AG04450 (cell line): ENCODE measurements at regions not wholly inside any gene's neighbourhood (a gene's known extent, or its start where the extent isn't known, plus 50 kb on each side); places are given as distances from the start of the nearest gene placed in this dataset.

ENCODE experiments used
- CTCF ChIA-PET: fragments of 300-600, 350-600 bp; formaldehyde crosslinking; extraction: SDS; loops from one replicate; lab custom pipeline; 2022; ENCODE audit warnings: antibody characterized with exemption, inconsistent platforms; lab: Charles Lee
- POLR2A ChIA-PET: fragments of 350-600 bp; formaldehyde crosslinking; extraction: SDS; loops from one replicate; lab custom pipeline; 2021; ENCODE audit warnings: antibody characterized with exemption, inconsistent platforms; lab: Yijun Ruan, JAX
- DNase-seq: peaks from one replicate; pipeline ENCODE4 v3.0.0-alpha.2; 2011; ENCODE audit warnings: low read depth, low spot score
- H3K27ac ChIP-seq: one replicate; pipeline ENCODE4 v1.5.1; 2012; ENCODE audit warnings: low read depth, low read length, control low read depth
- H3K27me3 ChIP-seq: one replicate; pipeline ENCODE4 v1.6.0; 2012; ENCODE audit warnings: low read length; ENCODE audit not compliant: control insufficient read depth, insufficient read depth
- H3K4me3 ChIP-seq: 2 replicates; pipeline ENCODE4 v1.5.1; 2011; ENCODE audit warnings: mild to moderate bottlenecking, low read depth, low read length, control low read depth
- H3K9me3 ChIP-seq: 2 replicates; pipeline ENCODE4 v1.5.1; 2012; ENCODE audit warnings: low read length; ENCODE audit not compliant: control insufficient read depth, insufficient read depth
- CTCF ChIP-seq: IDR thresholded peaks from 2 replicates; pipeline ENCODE4 v1.5.1; 2011; ENCODE audit warnings: low read depth, low read length, control low read depth, inconsistent platforms

- H3K9me3 ChIP-seq, result no peaks in the 10 kb centered on the region
- ChIA-PET CTCF (no interaction called here), POLR2A (no interaction called here)
- H3K4me3 ChIP-seq, result no peak overlapping the region
- no peaks in the 10 kb centered on the region for H3K27me3 ChIP-seq
- H3K27ac ChIP-seq, result no peak overlapping the region
- no peak for TF ChIP-seq CTCF
- no peak for DNase-seq
Measured at GRCh38 chr11:88424881-88425280, 87.3 kb upstream of the CTSC start.

GRCh38 chr11:88421530-88421929 is 84.0 kb upstream of the CTSC start:
- CTCF ChIA-PET, result interaction anchor here (0.5 to 0.7 kb wide), 2 partner anchors 58 to 220 kb away, joined by 3 to 7 read pairs; no protein-coding TSS in a partner anchor

GRCh38 chr11:88420165-88420791 is 82.7 kb upstream of the CTSC start:
- no peaks in the 10 kb centered on the region for H3K27me3 ChIP-seq
- no peak overlapping the region for H3K27ac ChIP-seq
- POLR2A ChIA-PET, result no interaction called here
- CTCF ChIA-PET, result no interaction called here
- H3K4me3 ChIP-seq, result no peak overlapping the region
- no peak for DNase-seq
- TF ChIP-seq CTCF, result no peak
- no peaks in the 10 kb centered on the region for H3K9me3 ChIP-seq

More at GRCh38 chr11:88421530-88421929, 84.0 kb upstream of the CTSC start:
- Histone ChIP-seq H3K27ac (no peak overlapping the region), H3K27me3 (no peaks in the 10 kb centered on the region), H3K9me3 (no peaks in the 10 kb centered on the region), H3K4me3 (no peak overlapping the region)
- no peak for DNase-seq
- TF ChIP-seq CTCF, result no peak
- POLR2A ChIA-PET, result no interaction called here

GRCh38 chr11:88418508-88418907 is 81.0 kb upstream of the CTSC start:
- ChIA-PET CTCF (no interaction called here), POLR2A (no interaction called here)
- H3K27ac ChIP-seq, result no peak overlapping the region
- H3K9me3 ChIP-seq, result no peaks in the 10 kb centered on the region
- DNase-seq, result no peak
- H3K27me3 ChIP-seq, result no peaks in the 10 kb centered on the region
- TF ChIP-seq CTCF, result no peak
- H3K4me3 ChIP-seq, result no peak overlapping the region

GRCh38 chr11:88415495-88415894 is 78.0 kb upstream of the CTSC start:
- no peak for TF ChIP-seq CTCF
- ChIA-PET POLR2A (no interaction called here), CTCF (no interaction called here)
- Histone ChIP-seq H3K4me3 (no peak overlapping the region), H3K27ac (no peak overlapping the region), H3K9me3 (no peaks in the 10 kb centered on the region), H3K27me3 (no peaks in the 10 kb centered on the region)
- DNase-seq, result no peak
